HG02981 (cell line): ENCODE measurements at regions not wholly inside any gene's neighbourhood (a gene's known extent, or its start where the extent isn't known, plus 50 kb on each side); places are given as distances from the start of the nearest gene placed in this dataset.

Source experiments
- ATAC-seq: cut with Tn5 transposase; IDR thresholded peaks from one replicate; pipeline ENCODE4 v1.9.1; 2021; ENCODE audit warnings: mild to moderate bottlenecking, moderate library complexity; ENCODE audit not compliant: unreplicated experiment

DNA sequence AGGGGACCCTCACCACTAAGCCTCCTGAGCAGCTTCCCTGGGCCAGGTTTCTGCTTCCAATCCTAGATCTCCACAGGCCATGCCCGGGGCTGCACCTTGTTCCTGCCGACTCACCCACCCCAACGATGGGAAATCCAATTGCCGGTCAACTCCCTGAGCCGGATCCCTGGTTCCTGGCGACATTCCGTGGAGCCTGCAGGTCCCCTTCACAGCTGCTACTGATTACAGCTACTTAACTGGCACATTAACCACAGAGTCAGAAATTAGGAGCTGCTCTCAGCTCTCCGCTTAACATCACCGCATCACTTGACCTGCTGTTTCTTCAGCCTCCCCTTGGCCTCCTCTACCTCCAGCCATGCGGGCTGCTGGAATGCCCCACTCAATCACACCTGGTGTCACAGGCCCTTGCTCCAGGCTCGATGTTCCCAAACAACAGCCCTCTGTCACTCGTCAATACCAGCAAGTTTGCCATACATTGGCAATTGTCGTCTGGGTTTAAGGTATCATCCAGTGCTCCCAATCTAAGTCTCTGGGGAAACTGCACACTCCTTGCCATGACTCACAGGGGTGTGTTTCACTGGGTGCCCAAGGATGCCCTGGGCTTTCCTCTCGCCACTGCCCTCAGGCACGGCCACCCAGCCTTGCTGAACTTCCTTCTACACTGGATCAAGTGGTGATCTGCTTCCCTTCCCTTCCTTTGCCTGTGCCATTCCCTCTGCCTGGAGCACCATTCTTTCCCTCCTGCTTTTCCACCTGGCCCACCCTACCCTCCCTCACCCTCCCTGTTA lies 181.0 kb downstream of the MN1 start:
- ATAC-seq: no peak

DNA sequence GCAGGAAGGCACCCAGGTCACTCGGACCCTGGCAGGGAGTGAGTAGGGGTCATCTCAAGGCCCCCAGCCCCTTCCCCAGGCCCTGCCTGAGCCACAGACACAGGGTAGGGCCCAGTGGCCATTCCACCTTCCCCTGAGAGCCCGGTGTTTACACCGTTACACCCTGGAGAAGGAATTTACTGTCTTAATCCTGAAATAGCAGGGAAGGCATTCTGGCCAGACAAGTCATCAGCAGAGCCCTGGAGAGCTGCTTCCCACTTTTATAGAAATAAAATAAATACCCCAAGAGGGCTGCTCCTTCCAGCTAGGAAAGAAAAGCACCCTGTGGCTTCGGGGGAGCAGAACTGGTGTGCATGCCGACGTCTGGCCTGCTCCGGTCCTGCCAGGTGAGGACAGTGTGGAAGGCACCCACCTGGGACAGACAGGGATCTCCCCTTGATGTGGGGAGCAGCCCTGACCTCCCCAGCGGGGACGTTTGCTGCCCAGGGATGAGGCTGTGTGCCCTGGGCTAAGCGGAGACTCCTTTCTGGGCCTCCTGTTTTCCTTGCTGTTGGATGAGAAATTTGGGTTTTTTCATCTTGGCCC lies 180.0 kb downstream of the MN1 start:
- ATAC-seq: no peak

DNA sequence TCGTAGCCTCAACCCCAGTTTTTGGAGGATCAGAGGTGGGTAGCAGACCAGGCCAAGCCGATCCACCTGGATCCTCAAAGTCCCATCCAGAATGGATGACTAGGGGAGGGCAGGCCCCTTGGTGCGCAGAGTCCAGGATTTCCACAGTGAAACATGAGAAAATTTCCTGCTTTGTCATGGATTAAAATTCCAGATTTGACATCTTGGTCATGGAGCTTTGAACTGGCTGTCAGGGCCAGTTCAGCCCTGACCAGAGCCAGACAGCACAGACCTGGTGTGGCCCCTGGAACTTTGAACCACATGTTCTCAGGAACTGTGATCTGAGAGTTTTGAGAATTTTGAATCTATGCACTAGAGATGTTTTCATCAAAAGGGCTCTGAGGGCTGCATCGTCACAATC lies 177.5 kb downstream of the MN1 start:
- no peak for ATAC-seq

DNA sequence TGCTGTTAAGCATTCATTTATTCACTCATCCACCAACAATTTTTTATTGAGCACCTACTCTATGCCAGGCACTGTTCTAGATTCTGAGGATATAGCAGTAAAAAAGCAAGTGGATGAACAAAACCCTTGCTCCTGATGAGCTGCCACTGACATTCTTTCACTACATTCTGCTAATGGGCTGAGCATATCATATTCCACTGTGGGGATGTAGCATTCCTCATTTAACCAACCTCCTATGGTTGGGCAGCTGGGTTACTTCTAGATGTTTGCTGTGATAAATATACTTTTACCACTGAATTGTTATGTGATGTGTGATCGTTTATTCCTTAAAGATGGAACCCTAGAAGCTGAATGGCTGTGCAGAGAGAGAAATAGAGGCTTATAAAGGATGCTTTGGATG lies 176.9 kb downstream of the MN1 start:
- ATAC-seq: no peak

DNA sequence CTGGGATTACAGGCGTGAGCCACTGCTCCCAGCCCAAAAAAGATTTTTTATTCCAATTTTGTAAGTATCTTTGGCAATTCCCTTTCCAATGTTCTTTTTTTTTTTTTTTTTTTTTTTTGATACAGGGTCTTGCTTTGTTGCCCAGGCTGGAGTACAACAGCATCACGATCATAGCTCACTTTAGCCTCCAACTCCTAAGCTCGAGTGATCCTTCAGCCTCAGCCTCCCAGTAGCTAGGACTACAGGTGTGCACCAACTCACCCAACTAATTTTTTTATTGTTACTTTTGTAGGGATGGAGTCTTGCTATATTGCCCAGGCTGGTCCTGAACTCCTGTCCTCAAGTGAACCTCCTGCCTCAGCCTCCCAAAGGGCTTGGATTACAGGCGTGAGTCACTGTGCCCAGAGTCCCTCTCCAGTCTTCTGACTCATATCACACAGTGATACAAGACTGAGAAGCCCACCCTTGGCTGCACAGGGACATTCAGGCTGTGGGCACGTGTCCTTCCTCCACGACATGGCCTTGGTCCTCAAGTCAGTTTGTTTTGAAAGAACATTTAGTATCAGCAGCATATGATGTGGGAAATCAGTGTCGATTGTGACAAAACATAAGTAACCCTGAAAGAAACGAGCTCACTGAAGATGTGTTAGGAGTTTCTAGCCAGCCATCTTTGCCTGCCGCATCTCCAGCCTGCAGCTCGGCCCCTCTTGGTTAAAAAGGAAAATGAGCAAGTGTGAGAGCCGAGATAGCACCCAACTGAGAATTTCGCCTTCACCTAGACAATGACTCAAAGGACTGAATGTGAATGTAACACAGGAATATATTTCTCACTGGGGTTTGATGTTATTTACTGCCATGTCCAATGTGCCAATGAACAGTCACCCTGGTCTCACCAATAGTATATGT lies 175.5 kb downstream of the MN1 start:
- no peak for ATAC-seq

DNA sequence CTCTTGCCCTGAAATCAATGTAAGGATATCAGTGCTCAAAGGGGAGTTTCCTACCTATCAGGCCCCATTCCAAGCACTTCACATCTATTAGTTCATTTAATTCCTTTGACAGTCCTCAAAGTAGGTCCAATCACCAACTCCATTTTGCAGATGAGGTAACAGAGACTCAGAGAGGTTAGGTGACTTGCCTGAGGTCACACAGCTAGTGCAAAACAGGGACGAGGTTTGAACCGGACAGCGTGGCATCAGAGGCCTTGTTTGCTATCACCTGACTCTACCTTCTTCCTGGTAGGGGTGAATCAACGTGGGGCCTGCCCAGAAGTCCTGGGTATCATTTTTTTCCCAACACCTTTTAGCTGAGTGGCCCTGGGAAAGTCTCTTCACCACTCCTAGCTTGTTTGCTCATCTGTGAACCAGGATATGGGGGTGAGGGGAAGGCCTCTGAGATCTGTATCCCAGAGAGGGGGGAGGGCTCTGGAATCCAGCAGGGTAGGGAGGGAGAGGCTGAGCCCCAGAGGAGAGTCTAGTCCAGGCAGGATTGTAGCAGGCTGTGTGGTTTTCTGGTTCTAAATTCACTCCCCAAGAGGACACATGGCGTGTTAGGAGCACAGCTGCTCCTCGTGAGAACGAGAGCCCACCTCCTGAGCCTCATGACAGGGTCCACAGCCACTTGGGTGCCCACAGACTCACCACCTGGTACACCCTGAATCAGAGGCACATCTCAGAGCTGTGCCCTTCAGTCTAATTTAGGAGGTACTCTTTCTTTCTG lies 174.7 kb downstream of the MN1 start:
- ATAC-seq: no peak

DNA sequence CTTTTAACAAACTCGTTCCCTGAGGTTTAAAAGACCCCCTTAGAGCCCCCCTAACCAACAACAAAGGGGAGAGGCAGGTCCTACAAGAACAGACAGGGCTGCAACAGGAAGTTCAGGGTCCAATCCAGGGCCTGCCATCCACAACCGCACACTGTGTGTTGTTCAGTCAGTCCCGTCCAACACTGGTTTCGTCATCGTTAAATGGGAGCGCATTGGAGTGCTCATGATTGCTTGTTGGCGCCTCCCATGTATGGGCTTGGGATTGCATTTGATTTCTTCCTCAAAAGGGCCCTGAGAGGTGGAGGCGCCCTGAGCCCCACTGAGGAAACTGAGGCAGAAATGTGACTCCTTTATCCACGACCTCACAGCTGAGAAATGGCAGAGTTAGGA lies 174.1 kb downstream of the MN1 start:
- ATAC-seq: no peak

DNA sequence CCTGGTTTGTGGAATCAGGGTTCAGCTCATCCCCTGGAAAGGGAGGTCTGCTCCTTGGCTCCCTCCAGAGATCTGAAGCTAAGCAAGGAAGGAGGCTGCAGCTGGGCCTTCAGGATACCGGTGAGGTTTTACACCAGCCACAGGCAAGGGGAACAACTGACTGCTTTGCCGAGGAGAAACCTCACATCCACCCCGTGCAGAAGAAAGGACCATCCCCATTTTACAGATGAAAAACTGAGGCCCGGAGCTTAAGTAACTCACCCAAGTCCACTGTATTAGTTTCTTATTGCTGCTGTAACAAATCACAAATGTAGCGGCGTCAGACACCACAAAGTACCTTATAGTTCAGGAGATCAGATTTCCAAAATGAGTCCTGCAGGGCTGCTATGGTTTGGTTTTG lies 173.7 kb downstream of the MN1 start:
- ATAC-seq: no peak

DNA sequence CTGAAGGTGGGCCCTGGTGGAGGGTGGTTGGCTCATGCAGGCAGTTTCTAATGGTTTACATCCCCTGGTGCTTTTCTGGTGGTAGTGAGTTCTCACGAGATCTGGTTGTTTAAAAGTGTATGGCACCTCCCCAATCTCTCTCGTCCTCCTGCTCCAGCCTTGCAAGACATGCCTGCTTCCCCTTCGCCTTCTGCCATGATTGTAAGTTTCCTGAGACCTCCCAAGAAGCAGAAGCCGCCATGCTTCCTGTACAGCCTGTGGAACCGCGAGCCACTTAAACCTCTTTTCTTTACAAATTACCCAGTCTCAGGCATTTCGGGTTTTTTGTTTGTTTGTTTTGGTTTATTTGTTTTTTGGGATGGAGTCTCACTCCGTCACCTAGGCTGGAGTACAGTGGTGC lies 173.2 kb downstream of the MN1 start:
- no peak for ATAC-seq

DNA sequence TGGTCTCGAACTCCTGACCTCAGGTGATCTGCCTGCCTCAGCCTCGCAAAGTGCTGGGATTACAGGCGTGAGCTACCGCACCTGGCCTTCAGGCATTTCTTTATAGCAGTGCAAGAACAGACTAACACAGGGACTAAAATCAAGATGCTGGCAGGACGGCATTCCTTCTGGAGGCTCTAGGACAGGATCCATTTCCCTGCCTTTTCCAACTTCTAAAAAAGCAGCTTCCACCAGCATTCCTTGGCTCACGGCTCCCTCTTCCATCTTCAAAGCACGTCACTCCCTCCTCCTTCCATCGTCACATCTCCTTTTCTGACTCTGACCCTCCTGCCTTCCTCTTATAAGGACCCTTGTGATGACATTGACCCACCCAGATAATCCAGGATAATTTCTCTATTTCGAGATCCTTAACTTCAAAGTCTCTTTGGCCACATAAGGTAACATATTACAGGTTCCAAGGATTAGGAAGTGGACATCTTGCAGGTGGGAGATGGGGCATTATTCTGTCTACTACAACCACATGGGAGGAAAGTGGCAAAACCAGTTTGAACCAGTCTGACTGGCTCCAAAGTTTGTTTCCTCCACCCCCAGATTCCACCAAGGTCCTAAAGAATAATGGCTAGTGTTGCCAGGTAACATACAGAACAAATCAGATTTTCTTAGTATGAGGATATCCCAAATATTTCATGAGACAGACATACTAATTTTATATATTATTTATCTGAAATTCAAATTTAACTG lies 172.5 kb downstream of the MN1 start:
- ATAC-seq: no peak

DNA sequence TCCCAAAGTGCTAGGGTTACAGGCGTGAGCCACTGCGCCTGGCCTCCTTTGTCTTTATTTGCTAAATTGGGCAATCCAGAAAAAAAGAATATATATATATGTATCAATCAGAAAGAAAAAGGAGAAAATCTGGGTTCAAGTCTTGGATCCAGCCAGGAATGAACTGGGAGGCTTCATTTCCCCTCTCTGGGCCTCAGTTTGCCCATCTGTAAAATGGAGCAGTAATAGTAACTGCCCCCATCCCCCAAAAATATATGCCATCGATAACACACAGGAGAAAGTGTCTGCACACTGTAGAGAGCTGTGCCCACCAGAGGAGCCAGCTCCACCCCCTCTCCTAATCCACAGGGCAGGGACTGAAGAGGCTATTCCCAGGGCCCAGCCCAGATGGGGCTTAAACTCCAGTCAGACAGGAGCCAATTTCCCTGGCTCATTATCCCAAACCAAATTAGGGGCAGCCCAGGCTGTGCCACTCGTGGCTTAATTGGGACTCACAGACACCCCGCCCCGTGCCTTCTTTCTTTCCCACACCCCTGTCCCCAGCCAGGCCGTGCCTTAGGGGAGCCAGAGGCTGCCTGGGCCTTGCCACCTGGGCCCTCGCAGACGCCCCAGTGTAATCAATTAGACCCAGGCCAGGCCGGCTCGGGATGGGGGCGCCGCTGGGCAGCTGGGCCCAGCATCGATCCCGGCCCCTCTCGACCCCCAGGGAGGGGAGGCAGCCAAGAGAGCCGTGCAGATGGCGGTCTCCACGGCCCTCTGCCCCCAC lies 171.5 kb downstream of the MN1 start:
- ATAC-seq: no peak

DNA sequence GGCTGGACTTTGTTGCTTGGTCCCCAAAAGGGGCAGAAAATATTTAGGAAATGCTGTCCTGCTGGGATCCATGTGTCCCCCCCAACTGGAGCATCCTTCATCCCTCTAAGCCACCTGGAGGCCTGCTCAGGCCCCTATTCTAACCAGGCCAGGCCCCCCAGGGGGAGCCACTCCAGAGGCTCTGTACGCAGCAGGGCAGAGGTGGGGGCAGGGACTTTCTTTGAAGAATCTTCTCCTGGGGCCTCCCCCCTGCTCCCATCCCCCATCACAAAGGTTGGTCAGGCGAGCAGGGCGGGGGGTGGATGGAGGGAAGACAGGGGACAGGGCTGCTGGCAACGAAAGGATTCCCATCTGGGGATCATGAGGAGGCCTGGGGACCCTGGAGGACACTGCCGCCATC lies 170.8 kb downstream of the MN1 start:
- no peak for ATAC-seq

DNA sequence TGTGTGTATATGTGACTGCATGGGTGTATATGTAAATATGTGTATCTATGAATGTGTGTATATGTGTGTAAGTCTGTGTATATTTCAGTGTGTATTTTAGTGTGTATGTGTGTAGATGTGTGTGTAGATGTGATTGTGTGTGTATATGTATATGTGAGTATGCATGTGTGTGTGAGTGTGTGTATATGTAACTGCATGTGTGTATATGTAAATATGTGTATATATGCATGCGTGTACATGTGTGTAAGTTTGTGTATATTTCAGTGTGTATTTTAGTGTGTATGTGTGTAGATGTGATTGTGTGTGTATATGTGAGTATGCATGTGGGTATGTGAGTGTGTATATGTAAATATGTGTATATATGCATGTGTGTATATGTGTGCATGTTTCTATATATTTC lies 169.9 kb downstream of the MN1 start:
- no peak for ATAC-seq

DNA sequence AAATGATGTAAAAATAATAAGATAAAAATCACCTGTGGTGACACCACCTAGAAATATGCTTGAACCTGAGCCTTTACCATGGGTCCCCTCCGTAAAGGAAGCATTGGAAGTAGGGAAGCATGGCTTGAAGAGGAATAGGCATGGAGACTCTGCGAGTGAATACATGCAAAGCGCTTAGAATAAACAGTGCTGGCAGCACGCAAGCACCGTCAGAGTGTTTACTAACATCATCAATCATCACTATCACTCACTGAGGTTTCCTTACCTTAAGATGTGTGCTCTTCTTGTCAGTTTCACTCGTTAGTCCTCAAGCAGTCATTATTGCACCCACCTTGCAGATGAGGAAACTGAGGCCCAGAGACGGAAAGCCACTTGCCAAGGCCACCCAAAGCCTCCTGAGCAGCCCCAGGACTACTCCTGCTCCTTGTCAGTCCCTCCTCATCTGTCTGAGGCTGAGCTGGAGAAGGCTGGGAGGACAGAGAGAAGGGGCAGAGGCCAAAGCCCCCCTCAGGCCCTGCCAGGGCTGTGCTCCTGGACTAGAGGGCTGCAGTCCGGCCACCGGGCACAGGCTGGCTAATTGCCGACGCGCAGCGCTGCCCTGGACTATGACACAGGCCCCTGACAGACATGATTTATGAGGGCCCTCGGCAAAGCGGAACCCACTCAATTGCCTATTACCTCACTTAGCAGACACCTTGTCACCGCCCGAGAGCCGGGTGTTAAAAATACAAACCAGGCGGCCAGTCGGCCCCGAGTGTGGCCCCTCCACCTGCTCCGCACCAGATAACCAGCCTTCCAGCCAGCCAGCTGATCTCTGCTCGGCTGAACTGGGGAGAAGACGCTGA lies 168.9 kb downstream of the MN1 start:
- no peak for ATAC-seq

DNA sequence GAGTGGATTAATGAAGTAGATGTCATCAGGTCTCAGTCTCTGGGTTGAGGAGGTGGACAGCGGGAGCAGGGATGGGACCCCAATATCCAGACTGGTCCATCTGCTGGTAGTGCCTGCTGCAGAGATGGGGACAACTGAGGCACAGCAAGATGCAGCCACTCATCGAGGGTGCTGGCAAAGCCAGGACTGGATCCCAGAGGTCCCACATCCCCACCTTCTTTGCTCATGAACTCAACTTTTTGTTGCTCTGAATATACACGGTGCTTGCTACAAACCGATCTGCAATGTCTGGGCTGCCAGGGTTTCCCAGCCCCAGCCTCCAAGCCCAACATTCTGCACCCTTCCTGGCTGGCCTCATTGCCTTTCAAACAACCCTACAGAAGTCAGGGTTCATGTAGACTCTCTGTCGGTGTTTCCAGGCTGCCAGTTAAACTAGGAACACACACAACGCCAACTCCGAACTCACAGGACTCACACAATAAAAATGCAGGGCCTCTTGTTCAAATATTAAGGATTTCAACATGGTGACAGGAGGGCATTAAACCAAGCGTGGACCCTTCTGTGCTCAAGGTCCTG lies 168.2 kb downstream of the MN1 start:
- no peak for ATAC-seq

DNA sequence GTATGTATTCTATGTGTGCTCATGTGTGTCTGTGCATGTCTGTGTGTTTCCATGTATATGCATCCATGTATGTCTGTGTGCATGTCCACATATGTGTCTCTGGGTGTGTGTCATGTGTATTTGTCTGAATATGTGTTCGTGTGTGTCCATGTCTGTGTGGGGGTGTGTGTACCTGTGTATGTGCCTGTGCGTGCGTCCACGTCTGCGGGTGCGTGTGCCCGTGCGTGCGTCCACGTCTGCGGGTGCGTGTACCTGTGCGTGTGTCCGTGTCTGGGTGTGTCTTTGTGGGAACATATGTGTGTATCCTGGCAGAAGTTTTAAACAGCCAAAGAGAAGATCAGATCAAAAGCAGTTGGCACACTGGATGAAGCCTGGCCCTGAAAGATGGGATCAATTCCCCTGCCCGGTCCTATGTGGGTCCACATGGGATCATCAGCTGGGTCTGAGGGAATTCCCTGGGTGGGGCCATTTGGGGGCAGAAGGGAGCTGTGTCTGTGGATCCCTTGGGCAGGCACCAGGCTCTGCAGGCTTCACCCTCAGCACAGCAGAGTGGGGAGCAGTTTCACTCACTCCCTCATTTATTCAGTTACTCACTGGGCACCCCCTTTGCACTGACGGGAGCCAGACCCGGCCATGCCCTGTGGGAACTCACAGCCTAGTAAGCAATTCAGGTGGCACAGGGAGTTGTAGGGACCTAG lies 167.4 kb downstream of the MN1 start:
- ATAC-seq: no peak

DNA sequence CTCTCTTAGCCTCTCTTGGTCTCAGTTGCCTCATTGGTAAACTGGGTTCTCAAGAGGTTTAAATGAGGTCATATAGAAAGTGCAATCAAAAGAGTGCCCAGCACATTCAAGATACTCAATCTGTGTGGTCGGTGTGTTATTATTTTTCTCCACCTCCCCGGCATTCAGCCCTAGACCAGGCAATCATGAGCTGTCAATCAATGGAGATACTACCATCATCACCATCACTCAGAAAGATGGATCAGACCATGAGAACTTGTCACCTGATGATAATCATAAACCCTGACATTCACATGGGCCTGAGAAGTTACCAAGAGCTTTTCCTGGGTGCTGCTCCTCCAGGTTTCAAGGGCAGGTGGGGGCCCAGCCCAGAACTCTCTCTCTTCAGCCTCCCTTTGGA lies 166.1 kb downstream of the MN1 start:
- ATAC-seq: no peak

DNA sequence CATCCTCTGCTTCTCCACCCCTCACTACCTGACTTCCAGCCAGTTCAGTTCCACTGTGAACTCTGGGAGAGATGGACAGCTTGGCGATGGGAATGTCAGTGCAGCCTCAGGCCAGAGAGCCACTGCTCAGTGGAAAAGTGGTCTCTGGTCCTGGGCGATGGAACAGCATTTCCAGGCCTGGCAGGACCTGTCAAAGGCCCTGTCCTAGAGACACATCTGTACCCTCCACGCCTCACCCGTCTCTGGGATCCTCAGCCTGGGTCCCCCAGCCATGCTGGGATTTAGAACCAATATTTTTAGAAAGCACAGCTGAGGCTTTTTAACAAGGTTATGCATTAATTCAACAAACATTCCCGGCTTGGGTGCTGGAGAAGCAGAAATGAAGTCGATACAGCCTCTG lies 165.7 kb downstream of the MN1 start:
- no peak for ATAC-seq
